HG02973 (cell line): ENCODE measurements at regions not wholly inside any gene's neighbourhood (a gene's known extent, or its start where the extent isn't known, plus 50 kb on each side); places are given as distances from the start of the nearest gene placed in this dataset.
A peak's percentile ranks its signal among the peaks of the same experiment; 100 is the strongest.

Experiments used
- ATAC-seq: cut with Tn5 transposase; IDR thresholded peaks from one replicate; pipeline ENCODE4 v1.9.1; 2021; ENCODE audit warnings: moderate library complexity; ENCODE audit not compliant: unreplicated experiment

DNA sequence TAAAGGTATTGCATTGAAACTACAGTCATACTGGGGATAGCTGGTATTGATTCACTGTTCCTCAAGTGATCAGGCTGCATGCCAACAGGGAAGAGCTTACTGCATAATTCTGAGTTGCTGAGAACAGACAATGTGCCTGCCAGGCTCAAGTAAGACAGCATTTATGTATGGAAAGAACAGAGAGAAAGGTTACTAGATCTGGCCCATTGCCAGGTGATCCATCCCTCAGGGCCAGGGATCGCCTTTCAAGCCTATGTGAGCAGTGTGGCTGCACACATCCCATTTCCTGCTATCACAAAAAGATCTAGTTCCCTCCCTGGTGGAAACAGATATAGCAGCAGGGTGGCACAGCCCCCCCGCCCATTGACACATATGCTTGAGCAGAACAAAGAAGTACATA is 254.0 kb downstream of the TMA16 start:
- no peak for ATAC-seq

DNA sequence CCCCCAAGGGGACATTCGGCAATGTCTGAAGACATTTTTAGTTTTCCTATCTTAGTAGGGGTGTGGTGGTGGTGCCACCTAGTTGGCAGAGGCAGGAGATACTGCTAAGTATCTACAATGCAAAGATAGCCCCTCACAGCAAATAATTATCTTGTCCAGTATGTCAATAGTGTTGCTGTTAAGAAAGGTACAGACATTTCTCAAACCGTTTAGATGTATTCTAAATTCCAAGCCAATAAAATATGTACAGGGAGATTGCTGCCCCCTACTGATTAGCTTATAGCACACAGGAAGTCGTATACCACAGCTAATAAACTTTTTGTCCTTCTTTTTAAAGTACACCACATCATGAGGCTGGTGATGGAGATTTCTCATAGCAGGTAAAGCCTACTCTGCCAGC is 260.5 kb downstream of the TMA16 start:
- peak; percentile 76 for ATAC-seq

DNA sequence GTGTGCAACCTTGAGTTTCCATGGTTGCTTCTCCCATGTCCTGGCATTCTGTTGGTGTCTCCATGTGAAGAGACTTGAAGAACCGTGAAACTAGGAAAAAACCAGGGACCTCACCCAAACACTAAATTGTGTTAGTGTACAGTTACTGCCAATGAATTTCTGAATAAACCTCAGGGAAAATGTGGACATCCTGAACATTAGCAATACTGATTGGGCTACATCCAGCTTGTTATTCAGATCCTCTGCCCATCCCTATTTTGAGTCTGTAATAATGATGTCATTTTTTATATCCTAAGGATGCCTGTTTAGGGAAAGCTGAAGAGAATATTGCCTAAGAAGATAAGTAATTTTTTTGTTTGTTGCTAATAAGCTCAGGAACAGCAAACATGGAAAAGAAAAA is 262.7 kb downstream of the TMA16 start:
- no peak for ATAC-seq

DNA sequence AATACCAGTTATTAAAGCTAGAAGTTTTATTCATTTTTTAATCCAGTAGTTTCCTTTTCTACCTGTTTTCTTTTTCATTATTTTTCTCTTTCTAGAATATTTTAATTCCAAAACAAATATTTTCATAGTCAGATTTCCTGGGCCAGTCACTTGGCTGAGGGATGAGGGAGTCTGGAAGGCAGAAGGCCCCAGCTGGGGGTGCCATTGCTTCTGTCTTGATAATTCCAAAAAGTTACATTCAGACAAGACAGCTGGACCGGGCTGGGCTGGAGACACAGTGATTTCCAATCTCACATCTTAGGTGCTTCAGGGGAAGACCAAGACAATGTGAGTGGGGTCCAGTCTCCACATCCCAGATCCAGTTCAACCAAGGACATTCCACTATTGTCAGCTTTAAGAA is 263.5 kb downstream of the TMA16 start:
- ATAC-seq: no peak

DNA sequence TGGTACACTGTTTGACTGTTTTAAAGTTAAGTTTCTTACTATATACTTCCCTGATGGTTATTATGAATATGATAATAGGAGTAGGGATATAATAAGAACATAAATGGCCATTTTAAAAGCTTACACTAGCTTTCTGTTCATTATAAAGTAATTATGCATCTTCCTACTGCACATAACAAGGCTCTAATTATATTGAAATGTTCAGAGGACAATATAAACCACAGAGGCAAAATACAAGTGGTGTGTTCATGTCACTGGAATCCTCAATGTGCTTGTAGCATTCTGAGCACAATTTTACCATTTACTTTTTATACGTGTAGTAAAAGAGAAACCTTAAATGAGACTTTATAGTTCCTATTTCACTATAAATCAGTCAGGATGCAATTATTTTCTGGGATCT is 268.3 kb downstream of the TMA16 start:
- no peak for ATAC-seq

DNA sequence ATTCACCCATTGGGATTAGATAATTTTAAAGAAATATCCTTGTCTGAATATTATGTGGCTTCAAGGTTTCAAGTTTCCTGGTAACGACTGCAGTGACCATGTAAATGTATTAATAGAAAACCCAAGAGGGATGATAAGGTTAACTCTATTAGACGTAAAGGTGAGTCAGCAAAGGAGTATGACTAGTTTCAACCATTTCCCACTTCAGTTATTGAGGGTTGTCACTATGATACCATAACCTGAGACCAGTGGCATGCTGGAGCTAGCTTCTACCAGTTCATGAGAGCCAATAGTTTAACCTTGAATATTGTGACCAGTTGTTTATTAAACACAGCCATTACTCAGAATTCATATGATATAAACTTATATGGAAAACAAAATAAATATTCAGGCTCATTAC is 270.1 kb downstream of the TMA16 start:
- ATAC-seq: no peak

DNA sequence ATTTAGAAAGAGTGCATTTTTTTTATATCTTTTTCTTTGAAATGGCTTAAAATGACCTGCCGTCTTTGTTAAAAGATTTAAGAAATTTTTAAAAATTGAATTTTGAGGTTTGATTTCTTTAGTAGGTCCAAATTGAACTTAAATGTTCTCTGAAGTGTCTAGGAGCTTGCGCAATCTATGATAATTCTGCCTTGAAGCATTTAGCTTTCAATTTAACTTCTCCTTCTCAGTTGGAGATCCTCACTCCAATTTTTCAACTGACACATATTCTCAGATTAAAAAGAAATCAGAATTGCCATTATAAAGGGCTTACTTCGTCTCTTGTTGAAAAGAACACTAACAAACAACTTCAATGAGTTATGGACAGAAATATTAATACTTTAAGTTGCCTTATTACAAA is 273.5 kb downstream of the TMA16 start:
- ATAC-seq: no peak

DNA sequence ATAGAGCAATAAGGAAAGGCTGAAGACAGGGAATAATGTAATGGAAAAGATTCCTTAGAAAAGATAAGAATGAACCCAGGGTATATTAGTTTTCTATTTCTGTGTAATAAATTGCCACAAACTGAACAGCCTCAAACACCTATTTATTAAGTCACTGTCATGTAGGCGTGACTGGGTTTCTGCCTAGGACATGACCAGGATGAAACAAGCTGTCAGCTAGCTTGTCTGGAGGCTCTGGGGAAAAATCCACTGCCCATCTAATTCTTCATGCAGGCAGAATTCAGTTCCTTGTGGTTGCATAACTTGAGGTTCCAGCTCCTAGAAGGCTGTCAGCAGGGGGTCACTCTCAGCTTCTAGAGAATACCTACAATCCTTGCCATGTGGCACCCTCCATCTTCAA is 277.7 kb downstream of the TMA16 start:
- no peak for ATAC-seq

DNA sequence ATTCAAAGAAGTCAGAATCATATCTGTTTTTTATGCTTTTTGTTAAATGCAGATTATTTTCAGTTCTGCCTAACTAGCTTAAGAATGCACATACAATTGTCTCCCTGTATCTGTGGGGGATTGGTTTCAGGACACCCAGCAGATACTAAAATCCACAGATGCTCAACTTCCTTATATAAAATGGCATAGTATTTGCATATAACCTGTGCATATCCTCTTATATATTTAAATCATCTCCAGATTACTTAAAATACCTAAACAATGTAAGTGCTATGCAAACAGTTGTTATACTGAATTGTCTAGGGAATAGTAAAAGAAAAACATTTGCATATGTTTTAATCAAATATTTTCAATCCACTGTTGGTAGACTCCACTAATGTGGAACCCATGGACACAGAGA is 279.4 kb downstream of the TMA16 start:
- no peak for ATAC-seq

DNA sequence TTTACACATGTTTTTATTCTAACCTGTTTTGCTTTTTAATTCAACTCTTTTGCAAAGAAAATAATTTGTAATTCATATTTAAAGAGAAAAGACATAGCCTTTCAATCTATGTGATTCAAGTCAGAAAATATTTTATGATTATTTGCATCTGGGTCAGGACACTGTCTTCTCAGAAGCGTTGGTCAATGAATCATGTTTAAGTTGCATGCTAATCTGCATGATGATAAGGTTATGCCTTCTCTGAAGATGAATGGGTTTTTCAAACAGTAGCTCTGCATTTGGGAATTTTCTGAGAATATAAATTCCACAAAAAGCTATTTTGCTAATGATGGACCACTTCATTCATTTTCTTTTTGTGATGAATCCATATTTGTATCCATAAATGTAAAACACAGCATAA is 282.5 kb downstream of the TMA16 start:
- ATAC-seq: no peak

DNA sequence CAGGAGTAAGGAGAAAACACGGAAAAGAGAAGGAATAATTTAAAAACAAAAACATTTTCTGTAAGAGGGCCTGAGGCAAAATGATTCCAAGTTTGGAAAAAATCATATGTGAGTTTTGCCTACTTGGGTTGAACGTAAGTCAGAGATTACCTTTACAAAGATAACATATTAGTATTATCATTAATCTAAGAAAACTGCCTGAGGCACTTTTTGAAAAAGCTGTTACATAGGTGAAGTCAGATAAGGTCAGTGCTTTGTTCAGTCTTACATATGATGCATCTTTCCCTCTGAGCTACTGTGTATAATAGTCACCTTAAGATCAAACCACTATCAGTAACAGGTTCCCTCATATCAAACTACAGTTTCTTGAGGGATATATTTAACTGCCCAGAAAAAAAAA is 287.2 kb downstream of the TMA16 start:
- no peak for ATAC-seq

DNA sequence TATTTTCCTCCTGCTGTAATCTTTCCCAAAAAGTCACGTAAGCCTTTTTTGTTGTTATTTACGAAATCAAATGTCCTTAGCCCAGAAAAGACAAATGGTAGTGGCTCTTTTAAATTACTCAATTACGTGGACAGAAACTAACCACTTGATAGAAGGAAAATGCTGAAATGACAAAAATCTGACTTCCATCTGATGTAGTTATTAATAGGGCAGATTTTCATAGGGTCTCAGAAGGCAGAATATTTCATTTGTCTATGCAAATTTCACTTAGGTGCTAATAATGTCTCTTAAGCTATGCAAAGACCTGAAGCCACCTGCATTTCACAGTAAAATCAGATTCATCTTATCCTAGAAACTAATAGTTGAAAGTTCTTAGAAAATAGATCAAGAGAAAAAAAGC is 295.7 kb downstream of the TMA16 start:
- no peak for ATAC-seq

DNA sequence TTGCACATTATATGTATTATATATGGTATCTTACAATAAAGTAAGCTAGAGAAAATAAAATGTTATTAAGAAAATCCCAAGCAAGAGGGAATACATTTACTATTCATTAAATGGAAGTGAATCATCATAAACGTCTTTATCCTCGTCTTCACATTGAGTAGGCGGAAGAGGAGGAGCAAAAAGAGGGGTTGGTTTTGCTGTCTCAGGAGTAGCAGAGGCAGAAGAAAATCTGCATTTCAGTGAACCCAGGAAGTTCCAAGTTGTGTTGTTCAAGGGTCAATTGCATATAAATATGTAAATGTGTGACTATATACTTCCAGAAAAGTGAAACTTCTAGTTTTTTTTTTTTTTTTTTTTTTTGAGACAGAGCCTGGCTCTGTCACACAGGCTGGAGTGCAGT is 301.4 kb downstream of the TMA16 start:
- no peak for ATAC-seq

DNA sequence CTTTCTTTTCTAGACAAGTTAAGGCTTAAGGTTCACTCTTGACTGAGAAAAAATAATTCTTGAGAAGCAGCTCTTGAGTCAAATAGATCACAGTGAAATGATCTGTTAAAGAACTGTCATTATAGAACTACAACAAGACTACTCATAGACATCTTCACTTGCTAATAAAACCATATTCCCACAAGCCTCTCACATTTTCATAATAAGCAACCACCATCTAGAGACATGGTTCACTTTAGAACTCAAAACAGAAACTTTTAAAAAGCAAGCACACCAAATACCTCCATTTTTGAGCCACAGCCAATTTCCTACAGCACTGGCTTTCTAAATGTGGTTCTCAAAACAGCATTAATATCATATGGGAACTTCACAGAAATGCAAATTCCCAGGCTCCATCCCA is 309.5 kb downstream of the TMA16 start:
- no peak for ATAC-seq

DNA sequence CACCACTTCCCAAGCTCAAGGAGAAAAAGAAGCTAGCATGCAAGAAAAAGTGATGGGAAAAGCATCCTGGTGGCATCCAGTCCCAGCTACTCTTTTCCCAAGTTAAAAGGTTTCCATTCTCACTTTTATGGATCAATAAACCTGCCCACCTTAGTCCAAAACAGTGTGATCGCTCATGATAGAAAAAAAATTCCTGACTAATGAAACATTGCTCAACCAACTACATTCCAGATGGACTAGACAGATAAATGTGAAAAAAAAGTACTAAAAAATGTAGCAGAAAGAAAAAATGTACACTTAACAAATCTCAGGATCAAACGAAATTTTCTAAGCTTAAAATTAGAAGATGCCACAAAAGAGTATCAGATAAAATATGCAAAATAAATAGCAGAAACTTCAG is 312.2 kb downstream of the TMA16 start:
- ATAC-seq: no peak

DNA sequence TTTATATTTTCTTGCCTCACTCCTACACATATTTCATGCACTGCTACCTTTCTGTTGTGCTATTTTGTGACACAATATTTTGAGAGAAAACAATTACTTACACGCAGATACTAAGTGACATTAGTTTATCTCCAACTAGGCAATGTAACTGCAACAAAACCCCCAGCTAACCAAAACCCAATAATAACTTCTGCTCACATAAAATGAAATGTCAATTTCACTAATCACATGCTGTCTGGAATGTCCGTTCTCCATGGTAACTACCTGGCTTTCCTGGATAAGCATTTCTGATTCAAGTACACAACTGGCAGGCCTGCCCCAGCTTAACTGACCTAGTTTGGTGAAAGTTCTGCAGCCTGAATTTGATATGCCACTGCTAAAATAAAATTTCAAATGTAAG is 313.5 kb downstream of the TMA16 start:
- ATAC-seq: no peak

DNA sequence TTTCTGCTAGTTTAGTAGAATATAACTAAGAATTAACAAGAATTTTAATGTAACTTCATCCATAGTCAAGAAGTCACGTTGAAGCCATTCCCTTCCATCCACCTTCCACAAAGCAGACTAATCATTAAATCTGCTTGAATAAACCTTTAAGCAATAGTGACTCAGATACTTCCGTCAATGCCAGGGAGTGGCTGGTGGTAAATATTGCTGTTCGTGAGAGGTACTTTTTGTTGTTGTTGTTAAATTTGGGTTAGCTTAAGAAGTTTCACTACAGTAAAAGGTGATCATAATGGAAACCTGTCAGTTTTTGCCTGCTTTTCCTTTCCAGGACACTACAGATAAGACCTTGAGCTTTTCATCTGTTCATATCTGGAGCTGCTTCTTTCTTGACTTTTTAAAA is 316.3 kb downstream of the TMA16 start:
- peak; percentile 84 for ATAC-seq

DNA sequence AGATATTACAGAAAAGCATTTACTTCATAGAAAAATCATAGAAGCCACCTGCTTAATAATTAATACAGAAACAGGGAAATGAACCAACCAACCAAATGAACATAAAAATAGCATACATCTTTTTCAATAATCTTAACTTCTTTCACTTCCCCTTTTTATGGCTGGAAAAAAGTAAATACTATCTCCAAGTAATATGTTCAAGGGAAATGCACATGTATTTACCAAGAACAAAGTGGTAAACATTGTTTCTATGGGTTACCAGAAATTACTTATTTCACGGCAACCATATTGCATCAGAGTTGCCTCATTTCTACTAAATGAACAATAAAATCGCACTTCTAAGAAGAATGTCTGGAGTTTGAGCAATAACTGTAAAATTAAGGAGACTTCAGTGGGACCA is 321.3 kb downstream of the TMA16 start:
- ATAC-seq: peak; percentile 79

DNA sequence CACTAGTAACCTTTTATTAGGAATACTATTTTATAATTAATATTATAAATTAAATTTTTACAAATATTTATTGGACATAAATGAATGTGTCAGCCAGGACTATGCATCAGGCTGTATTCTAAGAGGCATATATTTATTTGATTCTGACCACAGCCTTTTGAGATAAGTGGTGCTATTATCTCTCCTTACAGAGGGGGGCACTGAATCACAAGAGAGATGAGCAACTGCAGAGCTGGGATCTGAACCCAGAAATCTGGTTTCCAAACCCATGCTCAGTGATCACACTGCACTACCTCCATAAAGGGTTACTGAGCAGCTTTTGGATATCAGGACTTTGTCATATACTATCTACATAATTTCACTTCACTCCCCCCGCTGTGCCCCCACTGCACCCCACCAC is 322.0 kb downstream of the TMA16 start:
- ATAC-seq: no peak

DNA sequence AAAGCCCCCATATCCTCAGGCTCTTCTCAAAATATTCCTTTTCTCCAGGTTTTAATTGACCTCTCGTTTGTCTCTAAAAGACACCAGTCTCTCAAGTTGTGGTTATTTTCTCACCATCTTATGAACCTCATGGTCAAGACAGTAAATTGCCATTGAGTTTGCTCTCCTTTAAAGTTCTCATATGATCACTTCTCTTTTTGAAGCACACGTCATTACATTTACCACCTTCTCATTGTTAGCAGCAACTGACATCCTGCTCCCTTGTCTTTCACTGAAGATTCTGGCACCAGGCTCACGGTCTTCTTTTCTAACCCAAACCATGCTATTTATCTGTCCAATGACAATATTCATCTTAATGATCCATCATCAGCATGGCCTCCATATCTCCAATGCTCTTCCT is 324.2 kb downstream of the TMA16 start:
- ATAC-seq: no peak

DNA sequence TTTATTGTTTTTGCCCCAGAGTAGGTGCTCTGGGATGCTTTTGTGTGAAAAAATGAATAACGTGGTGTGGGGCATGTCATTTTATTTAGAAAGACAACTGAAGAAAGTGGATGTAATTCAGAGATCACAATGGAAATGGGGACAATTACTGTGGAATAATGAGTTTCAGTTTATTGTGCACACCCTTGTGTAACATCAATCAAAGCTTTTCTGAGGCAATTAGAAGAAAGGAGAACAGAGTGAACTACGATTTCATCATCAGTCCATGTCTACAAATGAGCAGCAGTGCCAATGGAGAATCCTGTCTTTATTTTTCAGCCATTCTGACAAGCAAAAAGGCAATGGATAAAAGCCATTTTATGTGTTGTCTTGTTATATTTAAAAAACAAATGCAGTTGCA is 339.2 kb downstream of the TMA16 start:
- no peak for ATAC-seq

DNA sequence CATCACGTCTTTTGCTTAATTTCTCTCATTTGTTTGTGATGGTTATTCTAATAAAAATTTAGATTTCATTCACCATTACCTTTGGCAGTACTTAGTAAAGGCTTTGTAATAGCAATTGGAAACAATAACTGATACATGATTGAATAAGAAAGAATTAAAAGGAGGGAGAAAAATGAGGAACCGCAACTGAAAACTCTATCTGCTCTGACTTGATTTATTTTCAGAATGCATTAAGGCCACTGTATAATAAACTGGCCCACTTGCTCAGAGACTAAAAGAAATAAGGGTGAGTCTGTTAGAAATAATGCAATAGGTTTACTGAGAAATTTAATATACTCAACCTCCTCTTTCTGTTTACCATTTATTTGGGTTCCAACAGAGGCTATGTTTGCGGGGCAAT is 351.5 kb downstream of the TMA16 start:
- no peak for ATAC-seq

DNA sequence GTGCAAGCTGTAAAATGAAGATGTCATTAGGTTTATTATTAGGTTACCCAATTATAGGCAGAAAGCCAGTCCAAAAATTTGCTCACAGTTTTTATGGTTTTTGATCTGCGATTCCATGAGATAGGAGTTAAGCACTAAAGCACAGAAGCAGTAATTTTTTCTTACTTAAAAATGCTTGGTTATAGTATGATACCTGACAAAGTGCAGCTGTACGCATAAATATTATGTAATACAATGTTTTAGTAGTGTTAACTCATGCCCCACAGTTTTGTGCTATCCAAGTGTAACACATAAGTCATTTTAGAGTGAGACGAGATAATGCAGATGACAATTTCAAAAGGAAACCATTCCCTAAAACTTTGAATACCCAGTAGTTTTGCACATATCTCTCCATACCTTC is 357.8 kb downstream of the TMA16 start:
- no peak for ATAC-seq

DNA sequence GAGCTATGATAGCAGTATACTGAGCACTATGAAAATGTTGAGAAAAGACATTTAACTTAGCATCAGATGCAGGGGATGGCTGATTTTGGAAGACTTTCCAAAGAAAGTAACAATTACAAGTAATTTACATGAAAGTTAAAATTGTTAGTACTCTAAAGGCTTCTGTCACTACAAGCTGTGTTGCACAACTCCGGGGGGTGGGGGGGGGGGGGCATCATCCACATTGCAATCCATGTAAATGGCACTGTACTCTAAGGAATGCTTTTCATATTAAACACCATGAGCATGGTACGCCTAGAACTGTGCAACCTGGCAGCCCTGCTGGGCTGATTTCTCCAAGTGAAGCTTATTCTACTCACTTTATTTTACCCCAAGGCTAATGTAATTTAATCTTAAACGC is 363.4 kb downstream of the TMA16 start:
- ATAC-seq: no peak
